Immature natural killer cell (primary cell): ENCODE measurements at regions not wholly inside any gene's neighbourhood (a gene's known extent, or its start where the extent isn't known, plus 50 kb on each side); places are given as distances from the start of the nearest gene placed in this dataset.
A peak's percentile ranks its signal among the peaks of the same experiment; 100 is the strongest.
"Not testable (repeated sequence)": the region's sequence is repeated elsewhere in the genome, so short reads cannot be mapped to it uniquely, and the experiment has no call there.

Experiments used
- DNase-seq, 3 donors: peaks; one replicate each; pipeline ENCODE4 v3.0.0; 2022; ENCODE audit warnings: mixed read lengths in 1 of 3
- H3K27ac Mint-ChIP-seq, 6 donors: one replicate each; pipeline ENCODE4 v1.8.0; 2020; ENCODE audit warnings: mixed read lengths in 6 of 6, mild to moderate bottlenecking in 5 of 6, inconsistent platforms in 4 of 6, moderate library complexity in 3 of 6
- H3K27me3 Mint-ChIP-seq, 3 donors: one replicate each; pipeline ENCODE4 v1.8.0; 2020 to 2021; ENCODE audit warnings: low read depth in 3 of 3, mild to moderate bottlenecking in 3 of 3, mixed read lengths in 3 of 3, moderate library complexity in 3 of 3, inconsistent platforms in 1 of 3
- H3K36me3 Mint-ChIP-seq, 3 donors: one replicate each; pipeline ENCODE4 v1.8.0; 2020; ENCODE audit warnings: mixed read lengths in 3 of 3, inconsistent platforms in 2 of 3, mild to moderate bottlenecking in 2 of 3
- H3K4me1 Mint-ChIP-seq, 2 donors: one replicate each; pipeline ENCODE4 v1.8.0; 2020; ENCODE audit warnings: inconsistent platforms in 2 of 2, mild to moderate bottlenecking in 2 of 2, mixed read lengths in 2 of 2, moderate library complexity in 1 of 2
- H3K4me3 Mint-ChIP-seq, 5 donors: one replicate each; pipeline ENCODE4 v1.8.0; 2020; ENCODE audit warnings: mild to moderate bottlenecking in 5 of 5, mixed read lengths in 5 of 5, inconsistent platforms in 3 of 5, moderate library complexity in 3 of 5
- H3K9me3 Mint-ChIP-seq, 6 donors: one replicate each; pipeline ENCODE4 v1.8.0; 2020; ENCODE audit warnings: mild to moderate bottlenecking in 6 of 6, mixed read lengths in 6 of 6, inconsistent platforms in 4 of 6, moderate library complexity in 3 of 6

- no peak overlapping the region for H3K27ac Mint-ChIP-seq
- H3K27me3 Mint-ChIP-seq: no peaks in the 10 kb centered on the region
- DNase-seq: no peak
- no peak overlapping the region for H3K4me3 Mint-ChIP-seq
- H3K9me3 Mint-ChIP-seq: no peaks in the 10 kb centered on the region
- H3K36me3 Mint-ChIP-seq: peaks cover 0 to 4% (median 0%) of the 10 kb centered on the region in 3 donors
- H3K4me1 Mint-ChIP-seq: no peaks in the 10 kb centered on the region
Measured at GRCh38 chr19:21610787-21611186, 105.4 kb downstream of the ZNF429 start.

GRCh38 chr19:21610341-21610740, 104.9 kb downstream of the ZNF429 start:
- no peaks in the 10 kb centered on the region for H3K27me3 Mint-ChIP-seq
- no peaks in the 10 kb centered on the region for H3K9me3 Mint-ChIP-seq
- no peak overlapping the region for H3K27ac Mint-ChIP-seq
- peaks cover 0 to 1% of the 10 kb centered on the region in 2 donors for H3K4me1 Mint-ChIP-seq
- no peak for DNase-seq
- H3K4me3 Mint-ChIP-seq: no peak overlapping the region
- peaks cover 0 to 4% (median 0%) of the 10 kb centered on the region in 3 donors for H3K36me3 Mint-ChIP-seq

GRCh38 chr19:21608571-21608970, 103.2 kb downstream of the ZNF429 start:
- DNase-seq: no peak
- H3K4me1 Mint-ChIP-seq: peaks cover 18 to 19% of the 10 kb centered on the region in 2 donors
- no peaks in the 10 kb centered on the region for H3K9me3 Mint-ChIP-seq
- H3K27ac Mint-ChIP-seq: no peak overlapping the region
- peaks cover 0 to 3% (median 0%) of the 10 kb centered on the region in 3 donors for H3K36me3 Mint-ChIP-seq
- peaks cover 1 to 2% (median 2%) of the 10 kb centered on the region in 3 donors for H3K27me3 Mint-ChIP-seq
- no peak overlapping the region for H3K4me3 Mint-ChIP-seq

- Mint-ChIP-seq H3K36me3 (peaks cover 0 to 3% (median 0%) of the 10 kb centered on the region in 3 donors), H3K27me3 (peaks cover 1 to 2% (median 2%) of the 10 kb centered on the region in 3 donors), H3K4me3 (no peak overlapping the region), H3K9me3 (no peaks in the 10 kb centered on the region), H3K27ac (no peak overlapping the region), H3K4me1 (peaks cover 19 to 21% of the 10 kb centered on the region in 2 donors)
- no peak for DNase-seq
Measured at GRCh38 chr19:21607449-21607848, 102.0 kb downstream of the ZNF429 start.

GRCh38 chr19:21607011-21607410, 101.6 kb downstream of the ZNF429 start:
- peaks cover 19 to 21% of the 10 kb centered on the region in 2 donors for H3K4me1 Mint-ChIP-seq
- not testable (repeated sequence) for H3K36me3 Mint-ChIP-seq, DNase-seq, H3K4me3 Mint-ChIP-seq, H3K9me3 Mint-ChIP-seq, H3K27ac Mint-ChIP-seq, H3K27me3 Mint-ChIP-seq

GRCh38 chr19:21606326-21606725, 100.9 kb downstream of the ZNF429 start:
- H3K27me3 Mint-ChIP-seq, H3K27ac Mint-ChIP-seq, H3K36me3 Mint-ChIP-seq, H3K4me3 Mint-ChIP-seq, DNase-seq, H3K9me3 Mint-ChIP-seq: not testable (repeated sequence)
- peaks cover 19 to 21% of the 10 kb centered on the region in 2 donors for H3K4me1 Mint-ChIP-seq

GRCh38 chr19:21604951-21605476, 99.6 kb downstream of the ZNF429 start:
- no peaks in the 10 kb centered on the region for H3K9me3 Mint-ChIP-seq
- peaks cover 0 to 3% (median 0%) of the 10 kb centered on the region in 3 donors for H3K36me3 Mint-ChIP-seq
- H3K27ac Mint-ChIP-seq: peak overlapping the region; percentile 73 to 95 (median 86)
- peaks cover 1 to 2% (median 2%) of the 10 kb centered on the region in 3 donors for H3K27me3 Mint-ChIP-seq
- DNase-seq: no peak
- H3K4me1 Mint-ChIP-seq: peaks cover 19 to 21% of the 10 kb centered on the region in 2 donors
- peak overlapping the region; percentile 88 to 93 (median 90) for H3K4me3 Mint-ChIP-seq
